OCI-LY3 (cell line): ENCODE measurements at regions not wholly inside any gene's neighbourhood (a gene's known extent, or its start where the extent isn't known, plus 50 kb on each side); places are given as distances from the start of the nearest gene placed in this dataset.

ENCODE experiments used
- H2AFZ ChIP-seq: fragments of 200-600, 300-600 bp; shearing (Covaris generic); 2 replicates; pipeline ENCODE4 v1.6.0; 2014; ENCODE audit warnings: antibody characterized with exemption, low read depth, low read length
- H3K27ac ChIP-seq: fragments of 200-600, 300-600 bp; sonication (generic); 2 replicates; pipeline ENCODE4 v1.5.1; 2014; ENCODE audit warnings: mild to moderate bottlenecking, low read length, moderate library complexity, mixed read lengths
- H3K27me3 ChIP-seq: fragments of 200-600, 300-600 bp; sonication (generic); 2 replicates; pipeline ENCODE4 v1.6.1; 2014; ENCODE audit warnings: low read depth, low read length, mixed read lengths
- H3K36me3 ChIP-seq: fragments of 200-600, 300-600 bp; sonication (generic); replicated peaks from 2 replicates; pipeline ENCODE3; 2014; ENCODE audit warnings: low read depth, low read length, mixed read lengths
- H3K4me1 ChIP-seq: fragments of 300-600, 200-600 bp; sonication (generic); 2 replicates; pipeline ENCODE4 v1.6.1; 2014; ENCODE audit warnings: low read length, mixed read lengths
- H3K4me2 ChIP-seq: fragments of 200-600, 300-600 bp; sonication (generic); 2 replicates; pipeline ENCODE4 v1.6.1; 2014; ENCODE audit warnings: low read length, mixed read lengths
- H3K4me3 ChIP-seq: fragments of 300-600, 200-600 bp; sonication (generic); 2 replicates; pipeline ENCODE4 v1.5.1; 2014; ENCODE audit warnings: antibody characterized with exemption, mild to moderate bottlenecking, low read length, moderate library complexity
- H3K79me2 ChIP-seq: fragments of 300-600, 200-600 bp; shearing (Covaris generic); 2 replicates; pipeline ENCODE4 v1.6.1; 2014; ENCODE audit warnings: mild to moderate bottlenecking, low read length, mixed read lengths
- H3K9ac ChIP-seq: fragments of 300-600, 200-600 bp; shearing (Covaris generic); 2 replicates; pipeline ENCODE4 v1.6.0; 2014; ENCODE audit warnings: mild to moderate bottlenecking, low read length, moderate library complexity
- H3K9me3 ChIP-seq: fragments of 200-600, 300-600 bp; shearing (Covaris generic); 2 replicates; pipeline ENCODE4 v1.6.1; 2014; ENCODE audit warnings: low read length, mixed read lengths; ENCODE audit not compliant: insufficient read depth
- H4K20me1 ChIP-seq: fragments of 200-600, 300-600 bp; sonication (generic); 2 replicates; pipeline ENCODE4 v1.6.1; 2016; ENCODE audit warnings: low read length, mixed read lengths; ENCODE audit not compliant: insufficient read depth
- CTCF ChIP-seq: fragments of 200-600, 300-600 bp; sonication (generic); IDR thresholded peaks from 2 replicates; pipeline ENCODE4 v1.5.1; 2014; ENCODE audit warnings: antibody characterized with exemption, low read length, low read depth
- EZH2phosphoT487 ChIP-seq: fragments of 200-600 bp; shearing (Covaris generic); IDR thresholded peaks from 2 replicates; pipeline ENCODE4 v1.6.1; 2018; ENCODE audit warnings: antibody characterized with exemption, mixed run types, low read depth

GRCh38 chr16:65510241-65510640 lies 388.4 kb upstream of the CDH11 start:
- Histone ChIP-seq H3K36me3 (no peaks in the 10 kb centered on the region), H3K4me3 (no peak overlapping the region), H2AFZ (no peak overlapping the region), H3K27ac (no peak overlapping the region), H3K4me2 (no peak overlapping the region), H4K20me1 (no peaks in the 10 kb centered on the region), H3K9ac (no peak overlapping the region), H3K4me1 (no peaks in the 10 kb centered on the region), H3K9me3 (no peaks in the 10 kb centered on the region), H3K79me2 (no peaks in the 10 kb centered on the region), H3K27me3 (no peaks in the 10 kb centered on the region)
- TF ChIP-seq CTCF, result no peak
- no peak for TF ChIP-seq EZH2phosphoT487

DNA sequence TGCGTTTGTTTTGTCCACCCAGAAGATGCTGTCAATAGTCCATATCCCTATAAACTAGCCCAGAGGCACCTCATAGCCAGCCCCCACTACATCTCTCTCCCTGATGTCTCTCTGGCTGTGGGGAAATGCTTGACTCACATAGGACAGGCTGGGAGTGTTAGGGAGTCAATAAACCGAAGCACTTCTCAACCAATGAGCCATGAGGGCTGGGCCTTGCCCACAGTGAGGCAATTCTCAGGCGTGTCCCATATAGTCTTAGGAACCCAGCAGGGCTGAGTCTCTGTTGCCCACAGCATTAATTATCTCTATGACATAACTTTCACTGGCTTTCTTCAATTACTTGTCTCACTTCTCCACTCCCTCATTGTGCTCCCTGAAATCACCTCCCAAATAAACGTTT lies 387.3 kb upstream of the CDH11 start:
- H3K9ac ChIP-seq, result no peak overlapping the region
- H3K4me2 ChIP-seq, result no peak overlapping the region
- no peak overlapping the region for H3K4me3 ChIP-seq
- H3K9me3 ChIP-seq, result no peaks in the 10 kb centered on the region
- H3K27ac ChIP-seq, result no peak overlapping the region
- H3K79me2 ChIP-seq, result no peaks in the 10 kb centered on the region
- no peaks in the 10 kb centered on the region for H3K36me3 ChIP-seq
- H3K4me1 ChIP-seq, result no peaks in the 10 kb centered on the region
- no peak overlapping the region for H2AFZ ChIP-seq
- H4K20me1 ChIP-seq, result no peaks in the 10 kb centered on the region
- TF ChIP-seq EZH2phosphoT487 (no peak), CTCF (no peak)
- no peaks in the 10 kb centered on the region for H3K27me3 ChIP-seq

DNA sequence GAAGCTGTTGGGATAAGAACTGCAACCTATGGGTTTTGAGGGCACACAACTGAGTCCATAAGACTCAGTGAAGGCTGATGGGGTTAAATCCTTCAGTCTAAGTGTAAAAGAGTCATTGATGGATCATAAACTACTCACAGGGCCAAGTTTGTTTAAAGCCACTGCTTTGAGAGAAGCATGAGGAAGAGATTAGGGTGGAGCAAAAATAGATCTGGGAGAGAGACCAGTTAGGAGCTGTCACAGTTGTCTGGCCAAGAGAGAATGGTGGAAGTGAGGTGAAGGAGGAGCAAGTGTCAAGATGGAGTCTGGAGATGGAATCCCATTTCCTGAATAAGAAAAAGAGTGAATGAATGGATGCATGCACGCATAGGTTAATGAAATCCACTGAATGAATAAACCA lies 379.1 kb upstream of the CDH11 start:
- H3K9me3 ChIP-seq, result no peaks in the 10 kb centered on the region
- no peak overlapping the region for H3K27ac ChIP-seq
- no peaks in the 10 kb centered on the region for H3K4me1 ChIP-seq
- no peaks in the 10 kb centered on the region for H3K79me2 ChIP-seq
- H4K20me1 ChIP-seq, result no peaks in the 10 kb centered on the region
- no peak overlapping the region for H3K4me2 ChIP-seq
- H3K4me3 ChIP-seq, result no peak overlapping the region
- H3K36me3 ChIP-seq, result no peaks in the 10 kb centered on the region
- H2AFZ ChIP-seq, result no peak overlapping the region
- no peak for TF ChIP-seq CTCF
- TF ChIP-seq EZH2phosphoT487, result no peak
- H3K9ac ChIP-seq, result no peak overlapping the region
- H3K27me3 ChIP-seq, result no peaks in the 10 kb centered on the region

GRCh38 chr16:65500007-65500406 lies 378.1 kb upstream of the CDH11 start:
- Histone ChIP-seq H3K79me2 (no peaks in the 10 kb centered on the region), H2AFZ (no peak overlapping the region), H3K9ac (no peak overlapping the region), H4K20me1 (no peaks in the 10 kb centered on the region), H3K36me3 (no peaks in the 10 kb centered on the region), H3K9me3 (no peaks in the 10 kb centered on the region), H3K4me1 (no peaks in the 10 kb centered on the region), H3K4me2 (no peak overlapping the region), H3K27me3 (no peaks in the 10 kb centered on the region), H3K4me3 (no peak overlapping the region), H3K27ac (no peak overlapping the region)
- TF ChIP-seq EZH2phosphoT487 (no peak), CTCF (no peak)
